GM18907 (cell line): ENCODE measurements at regions not wholly inside any gene's neighbourhood (a gene's known extent, or its start where the extent isn't known, plus 50 kb on each side); places are given as distances from the start of the nearest gene placed in this dataset.
"Not testable (repeated sequence)": the region's sequence is repeated elsewhere in the genome, so short reads cannot be mapped to it uniquely, and the experiment has no call there.

Experiments
- ATAC-seq: cut with Tn5 transposase; IDR thresholded peaks from one replicate; pipeline ENCODE4 v1.9.1; 2021; ENCODE audit warnings: mild to moderate bottlenecking, moderate library complexity; ENCODE audit not compliant: unreplicated experiment

- ATAC-seq, result peak; percentile 79
Measured at GRCh38 chr18:6521803-6522418, 107.2 kb upstream of the L3MBTL4 start.

GRCh38 chr18:6525604-6526003 lies 110.9 kb upstream of the L3MBTL4 start:
- no peak for ATAC-seq

GRCh38 chr18:6537475-6537874 lies 122.8 kb upstream of the L3MBTL4 start:
- peak; percentile 83 for ATAC-seq

GRCh38 chr18:6541131-6541679 lies 126.5 kb upstream of the L3MBTL4 start:
- not testable (repeated sequence) for ATAC-seq

DNA sequence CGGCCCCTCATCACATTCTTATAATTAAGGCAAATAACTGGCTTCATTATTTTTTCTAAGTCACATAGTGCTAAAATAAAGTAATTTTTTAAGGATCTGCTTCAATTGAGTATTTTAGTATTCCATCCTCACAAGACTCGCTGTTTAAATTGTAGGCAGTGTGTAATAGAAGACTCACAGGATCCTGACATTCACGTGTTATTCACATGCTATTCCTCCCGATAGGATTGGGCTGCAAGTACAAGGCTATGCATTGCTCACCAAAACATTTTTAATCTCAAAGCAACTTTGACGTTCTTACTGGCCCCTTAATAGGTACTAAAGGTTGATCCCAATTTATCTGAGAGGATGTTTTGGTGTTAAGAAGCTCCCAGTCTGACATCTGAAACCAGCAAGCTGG lies 127.6 kb upstream of the L3MBTL4 start:
- ATAC-seq, result no peak

DNA sequence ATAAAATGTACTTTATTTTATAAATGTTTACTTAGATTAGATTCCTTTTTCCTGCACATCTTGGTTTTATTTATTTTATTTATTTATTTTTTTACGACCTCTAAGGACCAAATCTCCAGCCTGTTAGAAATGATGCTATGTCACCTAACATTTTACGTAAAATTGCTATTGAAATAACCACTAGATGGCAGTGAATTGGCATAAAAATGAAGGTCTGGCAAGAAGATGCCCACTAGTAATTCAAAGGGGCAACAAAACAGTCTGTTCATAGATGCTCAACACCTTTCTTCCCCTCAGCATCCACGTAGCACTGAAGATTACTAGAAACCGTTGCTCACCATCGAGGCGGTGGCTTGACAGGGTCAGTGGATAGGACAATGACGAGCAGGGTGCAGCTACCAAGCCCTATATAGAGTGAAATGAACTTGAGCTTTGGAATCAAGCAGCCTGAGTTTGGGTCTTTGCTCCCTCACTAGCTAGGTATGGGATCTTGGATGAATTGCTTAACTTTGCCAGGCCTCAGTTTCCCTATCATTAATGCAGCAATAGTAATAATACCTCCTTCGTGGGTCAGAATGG lies 128.7 kb upstream of the L3MBTL4 start:
- ATAC-seq, result peak; percentile 49

- no peak for ATAC-seq
Measured at GRCh38 chr18:6546229-6546628, 131.5 kb upstream of the L3MBTL4 start.

DNA sequence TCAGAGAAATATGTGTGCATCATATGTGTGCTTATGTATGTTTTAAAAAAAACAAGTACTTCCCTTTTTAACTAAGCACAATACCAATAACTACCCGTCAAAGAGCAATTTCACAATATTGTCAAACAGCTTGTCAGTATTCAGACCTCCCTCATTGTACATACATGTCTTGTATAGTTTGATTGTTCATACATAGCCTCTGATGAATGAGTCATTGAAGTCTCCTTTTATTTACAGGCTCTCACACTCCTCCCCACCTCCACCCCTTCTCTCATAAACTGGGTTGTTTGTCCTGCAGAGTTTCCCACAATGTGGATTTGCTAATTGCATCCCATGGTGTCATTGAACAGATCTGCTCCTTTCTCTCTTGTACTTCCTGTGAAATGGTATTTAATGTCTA lies 132.8 kb upstream of the L3MBTL4 start:
- ATAC-seq, result no peak

DNA sequence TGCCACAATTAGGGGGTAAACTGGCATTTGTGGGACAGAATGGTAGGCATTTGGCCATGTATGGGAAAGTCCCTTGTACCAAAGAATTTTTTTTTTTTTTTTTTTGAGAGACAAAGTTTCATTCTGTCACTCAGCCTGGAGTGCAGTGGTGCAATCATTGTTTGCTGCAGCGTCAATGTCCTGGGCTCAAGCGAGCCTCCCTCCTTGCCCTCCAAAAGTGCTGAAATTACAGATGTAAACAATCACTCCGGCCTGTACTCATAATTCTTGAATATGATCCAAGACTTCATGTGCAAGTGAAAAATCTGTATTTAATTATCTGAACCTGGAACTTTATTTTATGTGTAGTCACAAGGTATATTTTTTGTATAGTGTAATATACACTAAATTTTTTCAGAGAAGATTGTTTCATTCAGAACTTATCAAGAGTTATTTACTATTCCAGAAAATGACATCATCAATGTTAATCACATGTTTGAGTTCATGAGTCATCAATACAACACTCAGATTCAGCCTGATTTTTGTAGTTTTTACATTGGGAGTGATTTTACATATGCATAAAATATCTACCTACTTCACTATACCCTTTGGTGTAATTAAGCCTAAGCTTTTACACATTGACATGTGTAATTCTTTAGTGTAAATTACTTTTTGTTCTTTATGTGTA lies 138.7 kb upstream of the L3MBTL4 start:
- ATAC-seq, result no peak

- no peak for ATAC-seq
Measured at GRCh38 chr18:6557057-6557769, 142.5 kb upstream of the L3MBTL4 start.

DNA sequence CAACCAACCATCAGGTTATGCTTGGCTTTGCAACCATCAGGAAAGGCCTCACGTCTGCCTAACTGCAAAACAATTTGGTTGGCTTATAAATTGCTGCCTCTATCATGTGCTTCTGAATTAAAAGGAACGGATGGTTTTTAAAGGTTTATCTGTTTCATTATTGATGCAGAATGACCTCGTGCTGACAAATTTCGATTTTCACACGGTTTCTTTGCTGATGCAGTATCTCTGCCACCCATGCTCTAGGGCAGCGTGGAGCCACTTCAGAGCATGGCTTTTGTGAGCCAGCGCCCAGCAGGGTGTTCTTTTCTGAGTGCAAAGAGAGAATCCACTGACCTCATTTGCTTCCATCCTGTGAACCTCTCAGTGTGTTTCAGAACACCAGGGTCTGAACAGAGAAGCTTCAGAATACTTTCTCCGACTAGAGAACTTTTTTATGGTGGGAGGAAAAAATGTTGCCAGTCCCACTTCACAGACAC lies 143.1 kb upstream of the L3MBTL4 start:
- no peak for ATAC-seq

DNA sequence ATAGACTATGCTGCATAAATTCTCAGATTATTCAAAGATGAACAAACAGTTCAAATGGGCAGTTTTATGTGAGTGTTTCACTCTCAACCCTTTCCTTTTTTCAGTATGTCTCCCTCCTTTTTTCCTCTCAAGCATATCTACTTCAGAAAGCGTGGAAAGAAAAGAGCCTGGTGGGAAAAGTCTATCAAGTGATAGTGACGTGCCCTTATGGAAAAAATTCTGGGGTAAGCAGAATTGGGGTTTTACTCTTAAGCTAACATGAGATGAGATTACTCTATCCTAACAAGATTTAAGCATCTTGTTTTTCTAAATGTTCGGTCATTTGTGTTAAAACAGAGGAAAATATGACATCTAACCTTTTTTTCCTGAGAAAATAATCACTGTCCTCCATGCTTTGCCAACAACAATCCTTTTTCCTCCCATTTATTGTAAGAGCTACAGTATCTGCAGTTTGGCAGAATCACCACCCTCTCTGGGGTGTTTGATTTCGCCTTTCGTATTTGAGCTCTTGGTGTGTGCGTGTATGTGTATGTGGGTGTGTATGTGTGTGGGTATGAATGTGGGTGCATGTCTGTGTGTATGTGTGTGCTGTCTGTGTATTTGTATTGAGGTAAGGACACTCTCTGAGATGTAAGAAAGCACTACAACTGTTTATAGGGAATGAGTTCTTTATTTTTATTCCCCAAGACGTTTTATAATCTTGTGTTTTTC lies 143.9 kb upstream of the L3MBTL4 start:
- no peak for ATAC-seq

DNA sequence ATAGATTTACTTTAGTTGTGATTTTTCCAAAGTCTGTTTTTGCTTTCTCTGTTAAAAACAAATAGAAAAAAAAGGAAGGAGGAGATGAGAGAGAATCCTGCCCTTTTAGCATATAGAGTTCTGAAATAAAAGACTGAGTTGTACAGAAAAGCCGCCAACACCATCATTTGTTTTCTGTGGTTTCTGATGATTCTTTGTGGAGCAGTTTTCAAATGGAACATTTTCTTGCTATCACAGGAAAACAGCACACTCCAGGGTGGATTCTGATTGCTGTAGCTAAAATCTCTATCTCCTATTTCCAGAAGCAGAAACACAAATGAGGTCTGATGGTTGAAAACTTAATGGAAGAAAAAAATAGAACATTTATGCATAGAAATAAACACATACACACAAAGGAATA lies 144.6 kb upstream of the L3MBTL4 start:
- ATAC-seq, result no peak

GRCh38 chr18:6561016-6561415 lies 146.3 kb upstream of the L3MBTL4 start:
- no peak for ATAC-seq

DNA sequence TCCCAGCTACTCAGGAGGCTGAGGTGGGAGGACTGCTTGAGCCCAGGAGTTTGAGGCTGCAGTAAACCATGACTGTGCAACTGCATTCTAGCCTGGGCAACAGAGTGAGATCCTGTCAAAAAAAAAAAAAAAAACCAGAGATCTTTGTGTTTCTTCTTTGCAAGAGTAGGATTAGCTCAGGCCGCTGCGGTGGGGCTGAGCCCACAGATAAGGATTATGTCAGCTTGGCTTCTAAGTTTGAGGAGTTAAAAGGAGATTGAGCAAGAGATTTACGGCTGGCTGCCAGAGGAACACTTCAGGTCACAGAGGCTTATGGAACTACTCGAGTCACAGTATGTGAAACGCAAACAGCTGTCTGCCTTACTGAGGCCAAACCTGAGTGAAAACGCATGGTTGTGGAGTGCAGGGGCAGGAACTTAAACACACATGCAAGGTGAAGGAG lies 146.7 kb upstream of the L3MBTL4 start:
- no peak for ATAC-seq

- no peak for ATAC-seq
Measured at GRCh38 chr18:6561862-6562291, 147.2 kb upstream of the L3MBTL4 start.

DNA sequence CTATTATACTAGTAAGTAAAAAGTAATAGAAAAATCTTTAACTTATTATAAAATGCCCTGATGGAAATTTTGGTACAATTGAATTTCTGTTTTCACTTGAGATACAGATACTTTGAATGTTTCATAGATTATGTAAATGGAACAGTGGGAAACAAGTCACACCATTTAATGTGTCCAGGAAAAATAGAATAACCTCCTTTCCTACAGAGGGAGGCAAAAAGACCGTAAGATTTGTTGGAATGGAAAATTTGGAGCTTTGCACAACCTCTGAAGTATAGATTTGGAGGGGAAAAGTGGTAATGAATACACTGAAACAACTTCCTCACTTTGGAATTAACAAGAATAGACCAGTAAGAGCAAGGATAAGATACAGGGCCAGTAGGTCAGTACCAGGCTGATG lies 149.2 kb upstream of the L3MBTL4 start:
- ATAC-seq, result no peak

DNA sequence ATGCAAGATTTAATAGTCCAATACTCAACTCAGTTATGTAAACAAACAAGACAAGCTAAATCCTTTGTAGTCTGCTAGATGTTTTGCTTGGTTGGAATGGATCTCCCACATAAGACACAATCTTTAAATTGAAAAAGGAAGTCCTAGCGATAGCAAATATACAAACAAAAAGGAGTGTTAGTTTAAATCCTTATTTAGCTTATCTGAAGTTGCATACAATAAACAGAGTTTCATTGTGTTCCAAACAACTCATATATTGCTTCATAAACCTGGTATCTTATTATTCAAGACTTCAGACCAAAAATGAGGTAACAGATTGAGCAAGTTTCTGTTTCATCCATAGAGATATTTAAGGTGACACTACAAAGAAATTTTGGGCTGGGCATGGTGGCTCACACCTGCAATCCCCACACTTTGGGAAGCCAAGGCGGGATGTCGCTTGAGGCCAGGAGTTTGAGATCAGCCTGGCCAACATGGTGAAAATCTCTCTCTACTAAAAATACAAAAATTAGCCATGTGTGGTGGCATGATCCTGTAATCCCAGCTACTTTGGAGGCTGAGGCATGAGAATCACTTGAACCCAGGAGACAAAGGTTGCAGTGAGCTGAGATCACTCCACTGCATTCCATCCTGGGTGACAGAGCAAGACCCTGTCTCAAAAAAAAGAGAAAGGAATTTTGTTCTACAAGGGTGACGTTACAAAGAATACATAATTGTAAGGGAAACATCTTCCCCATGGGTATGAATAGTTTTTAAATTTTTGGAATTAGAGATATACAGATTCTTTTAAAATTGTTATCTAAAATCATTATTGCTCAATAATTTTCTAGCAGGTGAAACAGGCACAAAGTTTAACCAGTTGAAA lies 150.5 kb upstream of the L3MBTL4 start:
- ATAC-seq, result no peak

DNA sequence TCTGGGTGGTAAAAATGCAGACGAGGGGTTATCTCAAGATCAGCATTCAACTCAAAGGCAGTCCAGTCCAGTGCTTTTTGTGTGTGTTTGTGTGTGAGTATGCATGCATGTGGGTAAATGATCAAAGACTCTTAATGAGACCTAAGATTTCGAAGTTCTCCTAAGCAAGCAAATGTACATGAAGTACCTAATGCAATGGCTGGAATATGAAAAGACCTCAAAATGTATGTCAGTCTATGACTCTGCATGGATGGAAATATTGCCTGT lies 151.0 kb upstream of the L3MBTL4 start:
- ATAC-seq, result no peak

GRCh38 chr18:6566338-6566911 lies 151.7 kb upstream of the L3MBTL4 start:
- no peak for ATAC-seq
